ENCODE measurements at regions not wholly inside any gene's neighbourhood (a gene's known extent, or its start where the extent isn't known, plus 50 kb on each side); places are given as distances from the start of the nearest gene placed in this dataset.

GRCh38 chr6:62345446-62345845 lies 59.4 kb upstream of the KHDRBS2 start:
- DNase-seq (ENCODE audit: low read depth in 4 of 4, low spot score in 3 of 4) = no peak

GRCh38 chr6:62344850-62345249 lies 58.8 kb upstream of the KHDRBS2 start:
- DNase-seq (ENCODE audit: low read depth in 4 of 4, low spot score in 3 of 4) = no peak

- DNase-seq (ENCODE audit: low read depth in 4 of 4, low spot score in 3 of 4) = no peak
These were observed 52.5 kb upstream of the KHDRBS2 start for GRCh38 chr6:62338477-62338876.

Measured in left renal pelvis (tissue), 4 donors.